Endothelial cell (in vitro differentiated cells): ENCODE measurements at regions not wholly inside any gene's neighbourhood (a gene's known extent, or its start where the extent isn't known, plus 50 kb on each side); places are given as distances from the start of the nearest gene placed in this dataset.

Experiments
- DNase-seq: peaks from one replicate; pipeline ENCODE4 v3.0.0; 2021; ENCODE audit warnings: low spot score
- H3K27ac Mint-ChIP-seq: one replicate; pipeline ENCODE4 v1.8.0; 2021; ENCODE audit warnings: mixed read lengths, inconsistent platforms; ENCODE audit not compliant: unreplicated experiment
- H3K27me3 Mint-ChIP-seq: one replicate; pipeline ENCODE4 v1.8.0; 2021; ENCODE audit warnings: mild to moderate bottlenecking, moderate library complexity, mixed read lengths, inconsistent platforms; ENCODE audit not compliant: unreplicated experiment
- H3K36me3 Mint-ChIP-seq: one replicate; pipeline ENCODE4 v1.8.0; 2021; ENCODE audit warnings: mild to moderate bottlenecking, low read depth, mixed read lengths, inconsistent platforms; ENCODE audit not compliant: unreplicated experiment
- H3K4me1 Mint-ChIP-seq: one replicate; pipeline ENCODE4 v1.8.0; 2021; ENCODE audit warnings: mild to moderate bottlenecking, mixed read lengths, inconsistent platforms; ENCODE audit not compliant: unreplicated experiment
- H3K4me3 Mint-ChIP-seq: one replicate; pipeline ENCODE4 v1.8.0; 2021; ENCODE audit warnings: mild to moderate bottlenecking, mixed read lengths, inconsistent platforms; ENCODE audit not compliant: unreplicated experiment
- H3K9me3 Mint-ChIP-seq: one replicate; pipeline ENCODE4 v1.8.0; 2021; ENCODE audit warnings: mixed read lengths, inconsistent platforms; ENCODE audit not compliant: unreplicated experiment
- TF ChIP-seq, protein P1 (sequence below): fragments of 200-600 bp; sonication (generic); IDR thresholded peaks from one replicate; pipeline ENCODE4 v1.5.0; 2021; ENCODE audit warnings: antibody characterized with exemption; ENCODE audit not compliant: unreplicated experiment

DNA sequence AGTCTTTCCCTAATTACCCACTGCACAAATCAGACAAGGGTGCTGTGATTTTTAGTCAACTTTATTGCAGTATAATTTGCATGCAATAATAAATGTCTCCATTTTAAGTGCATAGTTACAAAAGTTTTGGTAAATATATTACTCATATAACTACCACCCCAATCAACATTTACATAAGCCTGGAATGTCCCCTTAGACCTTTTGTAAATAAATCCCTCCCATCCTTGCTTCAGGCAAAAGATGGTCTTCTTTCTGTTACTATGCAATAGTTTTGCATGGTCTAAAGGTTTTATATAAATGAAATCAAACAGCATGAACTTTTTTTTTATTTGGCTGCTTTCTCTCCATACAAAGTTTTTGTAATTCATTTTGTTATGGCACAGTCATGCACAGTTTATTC, 235.4 kb downstream of the PYDC2 start:
- no peak overlapping the region for H3K27ac Mint-ChIP-seq
- no peak for DNase-seq

DNA sequence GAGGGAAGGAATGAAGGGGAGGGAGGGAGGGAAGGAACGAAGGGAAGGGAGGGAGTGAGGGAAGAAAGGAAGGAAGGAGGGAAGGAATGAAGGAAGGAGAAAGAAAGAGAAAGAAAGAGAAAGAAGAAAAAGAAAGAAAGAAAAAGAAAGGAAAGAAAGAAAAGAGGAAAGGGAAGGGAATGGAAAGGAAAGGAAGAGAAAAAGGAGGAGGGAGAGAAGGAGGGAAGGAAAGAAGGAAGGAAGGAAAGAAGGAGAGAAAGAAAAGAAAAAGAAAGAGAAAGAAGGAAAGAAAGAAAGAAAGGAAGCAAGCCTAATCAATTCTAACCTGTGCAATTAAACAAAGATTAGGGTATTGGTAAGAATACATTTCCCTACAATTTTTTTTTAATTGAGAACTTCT, 238.6 kb downstream of the PYDC2 start:
- TF ChIP-seq, protein P1, sequence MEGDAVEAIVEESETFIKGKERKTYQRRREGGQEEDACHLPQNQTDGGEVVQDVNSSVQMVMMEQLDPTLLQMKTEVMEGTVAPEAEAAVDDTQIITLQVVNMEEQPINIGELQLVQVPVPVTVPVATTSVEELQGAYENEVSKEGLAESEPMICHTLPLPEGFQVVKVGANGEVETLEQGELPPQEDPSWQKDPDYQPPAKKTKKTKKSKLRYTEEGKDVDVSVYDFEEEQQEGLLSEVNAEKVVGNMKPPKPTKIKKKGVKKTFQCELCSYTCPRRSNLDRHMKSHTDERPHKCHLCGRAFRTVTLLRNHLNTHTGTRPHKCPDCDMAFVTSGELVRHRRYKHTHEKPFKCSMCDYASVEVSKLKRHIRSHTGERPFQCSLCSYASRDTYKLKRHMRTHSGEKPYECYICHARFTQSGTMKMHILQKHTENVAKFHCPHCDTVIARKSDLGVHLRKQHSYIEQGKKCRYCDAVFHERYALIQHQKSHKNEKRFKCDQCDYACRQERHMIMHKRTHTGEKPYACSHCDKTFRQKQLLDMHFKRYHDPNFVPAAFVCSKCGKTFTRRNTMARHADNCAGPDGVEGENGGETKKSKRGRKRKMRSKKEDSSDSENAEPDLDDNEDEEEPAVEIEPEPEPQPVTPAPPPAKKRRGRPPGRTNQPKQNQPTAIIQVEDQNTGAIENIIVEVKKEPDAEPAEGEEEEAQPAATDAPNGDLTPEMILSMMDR = no peak
- Mint-ChIP-seq H3K4me3 (no peak overlapping the region), H3K9me3 (no peaks in the 10 kb centered on the region), H3K27me3 (peaks cover 4% of the 10 kb centered on the region), H3K27ac (no peak overlapping the region), H3K4me1 (no peaks in the 10 kb centered on the region), H3K36me3 (no peaks in the 10 kb centered on the region)
- DNase-seq = no peak

More for the DNA sequence above, 235.4 kb downstream of the PYDC2 start:
- TF ChIP-seq, protein P1 = no peak
- no peak overlapping the region for H3K4me3 Mint-ChIP-seq
- no peaks in the 10 kb centered on the region for H3K36me3 Mint-ChIP-seq
- H3K9me3 Mint-ChIP-seq = no peaks in the 10 kb centered on the region
- H3K4me1 Mint-ChIP-seq = no peaks in the 10 kb centered on the region
- H3K27me3 Mint-ChIP-seq = peaks cover 1% of the 10 kb centered on the region

DNA sequence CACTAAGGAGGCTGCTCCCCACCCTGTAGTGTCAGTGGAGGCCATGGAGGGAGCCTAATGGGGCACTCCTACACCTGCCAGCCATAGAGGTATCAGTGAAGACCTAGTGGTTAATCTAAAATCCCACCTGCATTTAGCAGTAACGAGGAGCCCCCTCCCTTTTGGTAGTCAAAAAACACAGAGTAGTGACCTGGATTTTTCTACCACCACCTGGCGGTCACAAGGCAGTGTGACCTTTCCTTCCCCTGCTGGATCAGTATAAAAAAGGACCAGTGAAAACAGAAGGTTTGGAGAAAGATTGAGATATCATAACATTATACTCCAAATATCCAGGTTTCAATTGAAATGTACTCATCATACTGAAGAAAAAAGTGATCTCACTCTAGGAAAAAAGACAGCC, 241.2 kb downstream of the PYDC2 start:
- Mint-ChIP-seq H3K9me3 (no peaks in the 10 kb centered on the region), H3K27ac (no peak overlapping the region), H3K4me3 (no peak overlapping the region), H3K4me1 (no peaks in the 10 kb centered on the region), H3K36me3 (no peaks in the 10 kb centered on the region), H3K27me3 (peaks cover 4% of the 10 kb centered on the region)
- TF ChIP-seq, protein P1 = no peak
- DNase-seq = no peak

DNA sequence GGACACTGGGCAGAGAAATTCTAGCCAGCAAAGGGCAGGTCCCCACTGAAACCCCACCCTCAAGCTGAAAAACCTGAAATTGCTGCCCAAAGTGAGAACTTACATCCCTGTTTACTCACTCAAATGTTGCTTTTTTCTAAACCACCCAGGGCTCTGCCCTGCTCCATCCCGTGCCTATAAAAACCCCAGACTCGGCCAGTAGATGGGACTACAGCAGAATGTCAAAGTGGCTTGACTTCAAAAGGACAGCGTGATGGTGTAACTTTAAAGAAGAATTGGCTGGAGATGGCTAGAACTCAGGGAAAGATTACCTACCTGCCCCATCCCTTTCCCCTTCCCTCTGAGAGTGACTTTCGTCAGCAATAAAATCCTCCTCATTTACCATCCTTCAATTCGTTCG, 246.9 kb downstream of the PYDC2 start:
- H3K4me3 Mint-ChIP-seq = no peak overlapping the region
- no peak for DNase-seq
- no peaks in the 10 kb centered on the region for H3K4me1 Mint-ChIP-seq
- H3K27ac Mint-ChIP-seq = no peak overlapping the region
- TF ChIP-seq, protein P1 = no peak
- no peaks in the 10 kb centered on the region for H3K9me3 Mint-ChIP-seq
- H3K27me3 Mint-ChIP-seq = peaks cover 2% of the 10 kb centered on the region
- no peaks in the 10 kb centered on the region for H3K36me3 Mint-ChIP-seq

DNA sequence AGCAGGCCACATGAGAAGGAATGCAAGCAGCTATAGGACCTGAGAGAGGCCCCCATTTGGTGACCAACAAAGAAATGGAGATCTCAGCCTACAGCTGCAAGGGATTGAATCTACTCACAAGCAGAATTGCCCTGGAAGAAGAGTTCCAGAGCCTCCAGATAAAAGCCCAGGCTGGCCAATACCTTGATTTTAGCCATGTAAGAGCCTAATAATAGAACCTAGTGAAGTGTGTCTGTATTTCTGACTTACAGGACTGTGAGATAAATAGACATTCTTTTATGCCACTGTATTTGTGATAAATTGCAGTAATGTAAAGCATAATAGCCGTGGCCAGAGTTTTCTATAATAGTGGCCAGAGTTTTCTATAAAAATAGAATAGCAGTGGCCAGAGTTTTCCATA, 254.6 kb downstream of the PYDC2 start:
- Mint-ChIP-seq H3K4me1 (no peaks in the 10 kb centered on the region), H3K9me3 (no peaks in the 10 kb centered on the region), H3K27me3 (peaks cover 1% of the 10 kb centered on the region), H3K36me3 (no peaks in the 10 kb centered on the region), H3K27ac (no peak overlapping the region), H3K4me3 (no peak overlapping the region)
- TF ChIP-seq, protein P1 = no peak
- DNase-seq = no peak
